Non-pigmented ciliary epithelial cell (primary cell): ENCODE measurements at regions not wholly inside any gene's neighbourhood (a gene's known extent, or its start where the extent isn't known, plus 50 kb on each side); places are given as distances from the start of the nearest gene placed in this dataset.
"Not testable (repeated sequence)": the region's sequence is repeated elsewhere in the genome, so short reads cannot be mapped to it uniquely, and the experiment has no call there.

Experiments used
- DNase-seq: peaks from one replicate; pipeline ENCODE4 v3.0.0-alpha.2; 2010; ENCODE audit warnings: low read depth

DNA sequence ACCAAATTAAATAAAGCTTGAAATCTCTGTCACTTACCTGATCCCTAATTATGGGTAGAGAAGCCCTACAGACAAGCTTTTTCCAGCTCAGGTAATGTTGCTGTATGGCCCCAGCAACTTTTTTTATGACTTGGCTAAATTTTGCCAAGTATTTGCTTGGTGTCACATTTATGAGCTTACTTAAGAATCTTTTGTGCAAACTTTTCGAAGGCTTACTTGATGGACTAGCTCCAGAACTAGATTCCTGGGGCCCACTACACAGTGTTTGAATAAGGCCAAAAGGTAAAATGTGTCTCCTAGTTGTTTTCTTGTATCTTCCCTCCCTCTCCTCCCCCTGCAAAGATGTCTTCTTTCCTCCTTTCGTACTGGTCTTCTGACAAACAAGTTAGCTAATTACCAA is 257.9 kb downstream of the OSR1 start:
- DNase-seq, result no peak

DNA sequence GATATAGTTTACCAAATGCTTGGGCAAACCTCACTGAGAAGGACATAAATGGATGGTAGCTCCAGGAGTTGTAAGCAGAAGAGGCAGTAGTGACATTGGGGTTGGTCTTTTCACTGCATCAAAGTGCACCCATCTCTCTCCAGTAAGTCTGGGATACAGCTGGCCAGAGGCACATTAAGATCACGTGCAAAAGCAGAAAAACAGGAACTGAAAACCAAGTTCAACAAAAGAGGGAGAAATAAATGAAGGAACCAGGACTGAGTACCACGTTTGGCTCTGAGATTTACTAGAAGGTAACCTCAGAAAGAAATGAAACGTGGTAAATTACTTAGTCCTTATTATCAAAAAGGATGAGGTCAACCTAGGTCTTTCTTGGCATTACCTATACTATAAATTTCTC is 259.2 kb downstream of the OSR1 start:
- no peak for DNase-seq

- DNase-seq, result no peak
Measured at GRCh38 chr2:19098467-19099160, 259.8 kb downstream of the OSR1 start.

GRCh38 chr2:19089476-19089875 is 268.9 kb downstream of the OSR1 start:
- DNase-seq, result not testable (repeated sequence)

DNA sequence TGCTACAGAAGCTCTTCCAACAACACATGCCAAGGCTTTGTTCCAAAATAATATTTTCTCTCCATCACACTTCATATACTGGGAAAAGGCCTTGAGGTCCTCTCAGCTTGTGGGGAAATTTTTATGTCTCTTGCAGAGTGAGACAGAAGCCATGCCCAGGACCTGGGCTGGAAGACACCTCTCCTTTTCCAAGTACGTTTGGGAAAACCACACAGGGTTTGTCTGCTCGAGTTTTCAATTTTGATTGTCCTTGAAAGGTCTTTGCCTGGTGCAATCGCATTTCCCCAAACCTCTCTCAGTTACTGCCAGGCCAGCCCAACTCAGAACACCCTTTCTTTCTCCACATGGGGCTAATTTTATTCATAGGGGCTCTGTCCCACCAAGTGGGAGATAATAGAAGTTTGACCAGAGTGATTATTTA is 272.2 kb downstream of the OSR1 start:
- DNase-seq, result no peak

- DNase-seq, result no peak
Measured at GRCh38 chr2:19078709-19079108, 279.7 kb downstream of the OSR1 start.

DNA sequence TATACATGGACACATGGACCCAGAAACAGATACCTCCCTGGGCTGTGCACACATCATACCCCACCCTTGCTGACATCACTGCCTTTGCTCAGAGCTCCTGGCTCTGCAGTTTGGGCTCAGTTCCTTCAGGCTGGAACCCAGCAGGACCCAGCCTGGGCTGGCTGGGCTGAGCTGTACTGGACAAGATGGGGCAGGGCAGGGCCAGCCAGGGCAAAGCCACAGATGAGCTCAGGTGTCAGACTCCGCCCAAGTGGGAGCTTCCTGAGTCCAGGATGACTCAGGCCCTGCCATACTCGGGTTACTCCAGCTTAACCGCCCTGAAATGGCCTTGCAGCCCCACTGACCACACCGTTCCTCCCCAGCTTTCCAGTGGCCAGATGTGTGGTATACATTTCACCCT is 284.9 kb downstream of the OSR1 start:
- DNase-seq, result peak; percentile 18

DNA sequence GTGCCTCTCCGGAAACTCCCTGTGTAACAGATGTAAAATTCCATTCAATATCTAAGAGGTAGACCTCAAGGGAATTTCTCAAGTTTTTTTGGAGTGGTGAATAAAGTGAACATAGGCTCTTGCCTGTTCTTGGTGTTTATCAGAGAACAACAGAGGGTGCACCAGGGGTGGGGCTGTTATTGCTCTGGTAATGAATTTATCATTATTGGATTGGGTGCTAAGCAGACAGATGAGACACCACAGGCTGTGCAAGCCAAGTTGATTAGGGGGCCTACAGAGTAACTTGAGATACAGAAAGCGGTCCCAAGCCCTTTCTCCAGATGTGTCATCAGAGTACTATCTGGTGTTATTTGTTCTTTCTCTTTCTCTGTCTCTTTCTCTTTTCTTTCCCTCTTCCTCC is 286.3 kb downstream of the OSR1 start:
- no peak for DNase-seq

GRCh38 chr2:19070886-19071285 is 287.5 kb downstream of the OSR1 start:
- no peak for DNase-seq

DNA sequence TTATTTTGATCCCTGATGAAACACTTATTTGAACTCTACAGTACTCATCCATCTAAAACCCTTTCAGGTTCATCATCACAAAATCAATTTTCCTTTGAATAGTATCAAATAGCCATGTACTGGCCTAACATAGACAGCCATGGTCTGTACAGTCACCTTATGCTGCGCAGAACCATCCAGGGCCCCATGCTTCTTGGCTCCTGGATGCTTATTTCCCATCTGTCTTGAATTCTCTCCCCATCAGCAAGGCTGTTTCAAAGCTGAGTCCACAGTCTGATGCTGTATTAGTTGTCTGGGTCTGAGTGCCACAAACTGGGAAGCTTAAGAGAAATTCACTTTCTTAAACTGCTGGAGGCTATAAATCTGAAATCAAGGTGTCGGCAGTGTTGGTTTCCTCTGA is 290.2 kb downstream of the OSR1 start:
- no peak for DNase-seq

DNA sequence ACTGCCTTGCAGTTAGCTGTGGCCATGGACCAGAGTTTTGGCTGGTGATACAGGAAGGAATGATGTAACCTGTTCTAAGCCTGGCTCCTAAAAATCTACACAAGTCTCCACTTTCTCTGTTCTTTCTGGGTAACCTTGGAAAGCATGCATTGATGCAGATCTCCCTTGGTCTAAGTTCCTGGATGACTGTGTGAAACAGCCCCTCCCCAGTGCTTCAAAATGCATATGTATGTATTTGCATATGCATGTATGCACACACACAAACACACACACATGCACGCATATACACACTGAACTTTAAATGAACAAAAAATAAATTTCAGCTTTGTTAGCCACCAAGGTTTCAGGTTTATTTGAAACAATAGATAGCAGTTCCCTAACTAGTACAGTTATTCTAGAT is 296.1 kb downstream of the OSR1 start:
- DNase-seq, result no peak

DNA sequence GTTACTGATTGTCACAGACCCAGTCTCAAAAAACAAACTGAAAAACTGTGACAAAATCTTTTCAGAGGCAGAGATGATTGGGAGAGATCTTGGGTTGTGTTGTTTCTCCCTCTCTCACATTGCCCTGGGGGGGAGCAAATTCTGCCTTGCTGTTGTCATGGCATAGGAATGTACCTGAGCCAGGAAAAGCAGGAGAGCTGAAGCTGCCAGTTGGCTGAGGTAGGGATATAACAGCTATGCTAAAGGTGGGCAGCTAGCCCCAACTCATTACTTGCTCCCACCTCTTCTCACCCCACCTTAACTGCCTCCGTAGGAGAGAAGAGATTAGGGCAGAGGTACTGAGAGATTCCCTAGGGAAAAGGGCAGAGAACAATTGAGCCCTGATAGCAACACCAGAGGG is 299.3 kb downstream of the OSR1 start:
- DNase-seq, result no peak

GRCh38 chr2:19051203-19051831 is 307.1 kb downstream of the OSR1 start:
- DNase-seq, result no peak

- no peak for DNase-seq
Measured at GRCh38 chr2:19050354-19050753, 308.1 kb downstream of the OSR1 start.

DNA sequence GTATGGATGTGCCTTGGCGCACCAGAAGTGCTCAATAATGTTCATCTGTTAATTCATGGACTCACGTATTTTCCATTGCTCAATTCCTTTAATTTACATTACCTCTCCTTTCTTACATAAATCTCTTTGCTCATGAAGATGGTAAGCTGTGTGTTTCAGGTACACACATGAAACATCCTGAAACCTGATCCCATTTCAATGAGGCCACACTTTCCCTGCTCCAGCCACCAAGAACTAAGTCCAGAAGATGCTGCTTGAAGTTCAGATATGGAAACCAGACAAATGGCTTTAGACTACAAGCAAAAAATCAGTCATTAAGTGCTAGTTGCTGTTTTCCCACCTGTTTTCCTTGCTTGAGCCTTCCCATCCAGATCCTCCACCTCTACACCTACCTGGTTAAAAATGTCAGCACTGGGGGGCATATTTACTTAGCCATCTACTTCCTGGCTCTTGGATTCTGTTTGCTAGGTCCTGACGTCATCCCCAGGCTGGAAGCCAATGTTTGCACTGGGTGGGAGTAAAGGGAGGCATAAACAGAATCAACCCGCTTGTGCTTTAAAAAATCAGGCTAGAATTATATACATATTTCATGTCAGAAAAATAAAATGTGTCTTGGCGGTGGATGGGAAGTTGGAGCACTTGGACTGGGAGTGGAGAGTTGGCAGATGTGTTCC is 309.7 kb downstream of the OSR1 start:
- DNase-seq, result no peak

GRCh38 chr2:19046986-19047780 is 311.2 kb downstream of the OSR1 start:
- DNase-seq, result no peak

GRCh38 chr2:19045151-19045550 is 313.3 kb downstream of the OSR1 start:
- DNase-seq, result no peak

DNA sequence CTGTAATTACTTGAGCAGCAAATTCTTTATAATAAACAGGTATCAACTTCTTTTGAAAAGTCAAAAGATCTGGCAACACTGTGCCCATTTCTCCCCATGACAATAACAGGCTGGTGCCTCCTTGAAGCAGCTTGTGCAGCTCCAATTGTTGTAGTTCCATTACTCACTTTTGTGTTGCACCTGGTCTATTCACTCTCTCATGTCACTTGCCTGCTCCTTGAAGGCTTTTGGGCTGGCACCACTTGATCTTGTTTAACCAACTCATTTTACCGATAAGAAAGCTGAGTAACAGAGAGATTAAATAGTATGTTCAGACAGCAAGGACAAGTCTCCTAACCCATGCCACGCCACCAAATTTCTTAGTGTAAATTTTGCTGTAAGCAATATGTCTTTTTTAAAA is 314.5 kb downstream of the OSR1 start:
- no peak for DNase-seq

- DNase-seq, result no peak
Measured at GRCh38 chr2:19041434-19042041, 316.9 kb downstream of the OSR1 start.

- DNase-seq, result no peak
Measured at GRCh38 chr2:19038071-19039015, 320.1 kb downstream of the OSR1 start.

- DNase-seq, result no peak
Measured at GRCh38 chr2:19036091-19036490, 322.3 kb downstream of the OSR1 start.
